ENCODE measurements at regions not wholly inside any gene's neighbourhood (a gene's known extent, or its start where the extent isn't known, plus 50 kb on each side); places are given as distances from the start of the nearest gene placed in this dataset.

GRCh38 chr1:228683428-228683827, 51.9 kb upstream of the RHOU start:
- Histone ChIP-seq H3K9ac (ENCODE audit: low read depth, low read length) (no peak overlapping the region), H3K27ac (ENCODE audit: low read depth, low read length) (no peak overlapping the region), H3K27me3 (ENCODE audit: insufficient read depth, low read length) (no peaks in the 10 kb centered on the region; the same call in 1 of the 2 replicates), H3K9me3 (ENCODE audit: insufficient read depth, low read depth, low read length) (no peaks in the 10 kb centered on the region), H3K4me3 (ENCODE audit: low read length) (no peak overlapping the region), H3K36me3 (ENCODE audit: insufficient read depth, low read length) (no peaks in the 10 kb centered on the region), H3K4me1 (ENCODE audit: insufficient read depth, low read length) (0 out of 2 replicates have a peak, but pooled peaks cover 4% of the 10 kb centered on the region)
- whole genome bisulfite sequencing = 97% methylated on average over 3 of the region's 3 CpGs

DNA sequence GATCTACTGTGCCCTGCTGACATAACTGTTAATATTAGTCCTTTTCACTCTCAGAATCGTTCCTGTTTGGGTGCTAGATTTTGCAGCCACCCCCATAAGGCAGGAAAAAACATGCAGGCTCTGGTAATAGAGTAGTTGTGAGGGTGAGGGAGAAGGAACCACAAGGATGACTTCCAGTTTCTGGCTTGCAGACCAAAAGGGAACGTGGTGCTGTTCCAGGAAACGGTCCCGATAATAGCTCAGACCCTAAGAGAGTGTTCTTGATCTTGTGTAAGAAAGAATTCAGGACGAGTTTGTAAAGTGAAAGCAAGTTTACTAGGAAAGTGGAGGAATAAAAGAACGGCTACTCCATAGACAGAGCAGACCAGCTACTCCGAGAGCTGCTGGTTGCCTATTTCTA, 50.7 kb upstream of the RHOU start:
- no peaks in the 10 kb centered on the region for H3K36me3 ChIP-seq (ENCODE audit: insufficient read depth, low read length)
- H3K4me1 ChIP-seq (ENCODE audit: insufficient read depth, low read length) = 0 out of 2 replicates have a peak, but pooled peaks cover 4% of the 10 kb centered on the region
- 92% methylated on average over 7 of the region's 7 CpGs for WGBS
- H3K9ac ChIP-seq (ENCODE audit: low read depth, low read length) = no peak overlapping the region
- H3K27me3 ChIP-seq (ENCODE audit: insufficient read depth, low read length) = no peaks in the 10 kb centered on the region; the same call in 1 of the 2 replicates
- no peak overlapping the region for H3K27ac ChIP-seq (ENCODE audit: low read depth, low read length)
- no peaks in the 10 kb centered on the region for H3K9me3 ChIP-seq (ENCODE audit: insufficient read depth, low read depth, low read length)
- no peak overlapping the region for H3K4me3 ChIP-seq (ENCODE audit: low read length)

- H3K27me3 ChIP-seq (ENCODE audit: insufficient read depth, low read length) = no peaks in the 10 kb centered on the region; the same call in 1 of the 2 replicates
- no peak overlapping the region for H3K27ac ChIP-seq (ENCODE audit: low read depth, low read length)
- no peak overlapping the region for H3K4me3 ChIP-seq (ENCODE audit: low read length)
- no peak overlapping the region for H3K9ac ChIP-seq (ENCODE audit: low read depth, low read length)
- H3K36me3 ChIP-seq (ENCODE audit: insufficient read depth, low read length) = no peaks in the 10 kb centered on the region
- H3K4me1 ChIP-seq (ENCODE audit: insufficient read depth, low read length) = 0 out of 2 replicates have a peak, but pooled peaks cover 4% of the 10 kb centered on the region
- H3K9me3 ChIP-seq (ENCODE audit: insufficient read depth, low read depth, low read length) = no peaks in the 10 kb centered on the region
- WGBS = 97% methylated on average over 1 of the region's 1 CpG
Measured at GRCh38 chr1:228685081-228685660, 50.1 kb upstream of the RHOU start.
